PFSK-1 (cell line): ENCODE measurements at regions not wholly inside any gene's neighbourhood (a gene's known extent, or its start where the extent isn't known, plus 50 kb on each side); places are given as distances from the start of the nearest gene placed in this dataset.

Experiments used
- POLR2AphosphoS5 ChIP-seq: IDR thresholded peaks from 2 replicates; pipeline ENCODE4 v1.6.1; 2012; ENCODE audit warnings: low read depth, mild to moderate bottlenecking, control low read depth, low read length, moderate library complexity
- REST ChIP-seq, 2 experiments: IDR thresholded peaks; 2 replicates each; pipeline versions ENCODE4 v1.6.1 to v1.8.0; 2011 to 2012; ENCODE audit warnings: low read depth in 2 of 2, low read length in 2 of 2, control low read depth in 1 of 2, inconsistent platforms in 1 of 2, mild to moderate bottlenecking in 1 of 2, moderate library complexity in 1 of 2; ENCODE audit not compliant: insufficient read depth in 1 of 2

GRCh38 chr5:19058216-19058615 lies 929.8 kb downstream of the CDH18 start:
- TF ChIP-seq REST (IDR thresholded peaks at IDR 0.05; ENCODE audit: insufficient read depth in 1 of 2, low read depth in 2 of 2, low read length in 2 of 2) (no peak), POLR2AphosphoS5 (no peak)
